GM21825 (cell line): ENCODE measurements at regions not wholly inside any gene's neighbourhood (a gene's known extent, or its start where the extent isn't known, plus 50 kb on each side); places are given as distances from the start of the nearest gene placed in this dataset.

Experiments used
- ATAC-seq: cut with Tn5 transposase; IDR thresholded peaks from one replicate; pipeline ENCODE4 v1.9.1; 2021; ENCODE audit warnings: mild to moderate bottlenecking, moderate library complexity; ENCODE audit not compliant: unreplicated experiment

DNA sequence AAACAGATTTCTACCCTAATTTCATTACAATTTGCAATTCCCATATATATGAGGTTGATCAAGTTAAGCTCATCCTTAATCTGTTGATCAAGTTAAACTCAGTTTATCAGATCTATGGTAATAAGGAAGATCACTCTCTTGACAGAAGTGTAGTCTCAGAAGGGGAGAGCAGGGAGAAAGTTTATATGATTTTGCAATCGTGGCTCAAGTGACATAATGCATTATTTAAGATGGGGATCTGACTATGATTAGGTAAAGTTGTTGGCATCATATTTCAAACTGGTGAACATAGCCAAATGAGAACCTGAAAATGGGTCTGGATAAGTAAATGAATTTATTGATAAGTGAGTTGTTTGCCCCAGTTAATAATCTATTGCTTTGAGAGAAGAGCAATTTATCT, 995.3 kb downstream of the OTOL1 start:
- ATAC-seq: no peak

- ATAC-seq: no peak
Observed at GRCh38 chr3:162492446-162493081, 996.0 kb downstream of the OTOL1 start.

DNA sequence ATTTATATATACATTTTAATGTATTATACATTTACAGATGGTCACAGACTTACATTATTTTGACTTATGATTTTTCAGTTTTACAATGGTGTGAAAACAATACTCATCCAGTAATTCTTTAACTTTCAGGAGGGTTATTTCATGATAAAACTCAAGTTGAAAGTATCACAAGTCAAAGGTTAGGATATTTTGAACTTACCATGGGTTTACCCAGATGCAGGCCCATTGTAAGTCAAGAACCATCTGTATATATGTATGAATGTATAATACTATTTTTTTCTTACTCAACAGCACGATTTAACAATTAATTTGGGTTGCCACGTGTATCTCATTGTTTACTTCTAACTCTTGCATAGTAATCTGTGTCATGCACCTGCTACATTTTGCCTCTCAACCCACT, 1002.0 kb downstream of the OTOL1 start:
- no peak for ATAC-seq

GRCh38 chr3:162507397-162507796, 1010.8 kb downstream of the OTOL1 start:
- no peak for ATAC-seq

GRCh38 chr3:162512488-162512887, 1015.9 kb downstream of the OTOL1 start:
- no peak for ATAC-seq

GRCh38 chr3:162517110-162517509, 1020.5 kb downstream of the OTOL1 start:
- ATAC-seq: no peak

GRCh38 chr3:162521669-162522068, 1025.1 kb downstream of the OTOL1 start:
- ATAC-seq: no peak

GRCh38 chr3:162525066-162525742, 1028.6 kb downstream of the OTOL1 start:
- ATAC-seq: no peak

GRCh38 chr3:162525771-162526170, 1029.2 kb downstream of the OTOL1 start:
- ATAC-seq: no peak

- ATAC-seq: no peak
Observed at GRCh38 chr3:162534431-162534830, 1037.8 kb downstream of the OTOL1 start.

- ATAC-seq: no peak
Observed at GRCh38 chr3:162538491-162538890, 1041.9 kb downstream of the OTOL1 start.

GRCh38 chr3:162538906-162539305, 1042.3 kb downstream of the OTOL1 start:
- no peak for ATAC-seq

- no peak for ATAC-seq
Observed at GRCh38 chr3:162540421-162540820, 1043.8 kb downstream of the OTOL1 start.

GRCh38 chr3:162541923-162542322, 1045.3 kb downstream of the OTOL1 start:
- no peak for ATAC-seq

DNA sequence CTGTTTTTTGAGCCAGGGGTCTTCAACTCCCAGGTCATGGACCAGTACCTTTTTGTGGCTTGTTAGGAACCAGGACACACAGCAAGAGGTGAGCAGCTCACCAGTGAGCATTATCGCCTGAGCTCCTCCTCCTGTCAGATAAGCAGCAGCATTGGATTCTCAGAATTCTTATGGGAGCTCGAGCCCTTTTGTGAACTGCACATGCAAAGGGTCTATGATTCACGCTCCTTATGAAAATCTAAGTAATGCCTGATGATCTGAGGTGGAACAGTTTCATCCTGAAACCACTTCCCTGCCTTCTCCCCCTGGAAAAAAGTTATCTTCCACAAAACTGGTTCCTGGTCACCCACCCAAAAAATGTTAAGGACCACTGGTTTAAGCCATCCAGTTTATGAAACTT, 1047.6 kb downstream of the OTOL1 start:
- no peak for ATAC-seq

DNA sequence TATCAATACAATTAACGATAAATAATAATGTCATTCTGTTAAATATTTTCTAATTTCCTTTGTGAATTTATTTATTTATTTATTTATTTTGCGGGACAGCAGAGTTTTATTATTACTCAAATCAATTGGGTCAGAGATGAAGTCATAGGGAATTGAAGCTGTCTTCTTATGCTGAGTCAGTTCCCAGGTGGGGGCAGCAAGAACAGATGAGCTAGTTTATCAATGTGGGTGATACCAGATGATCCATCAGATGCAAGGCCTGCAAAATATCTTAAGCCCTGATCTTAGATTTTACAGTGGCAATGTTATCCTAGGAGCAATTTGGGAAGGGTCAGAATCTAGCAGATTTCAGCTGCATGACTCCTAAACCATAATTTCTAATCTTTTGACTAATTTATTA, 1050.3 kb downstream of the OTOL1 start:
- no peak for ATAC-seq

- ATAC-seq: no peak
Observed at GRCh38 chr3:162547321-162547720, 1050.7 kb downstream of the OTOL1 start.

DNA sequence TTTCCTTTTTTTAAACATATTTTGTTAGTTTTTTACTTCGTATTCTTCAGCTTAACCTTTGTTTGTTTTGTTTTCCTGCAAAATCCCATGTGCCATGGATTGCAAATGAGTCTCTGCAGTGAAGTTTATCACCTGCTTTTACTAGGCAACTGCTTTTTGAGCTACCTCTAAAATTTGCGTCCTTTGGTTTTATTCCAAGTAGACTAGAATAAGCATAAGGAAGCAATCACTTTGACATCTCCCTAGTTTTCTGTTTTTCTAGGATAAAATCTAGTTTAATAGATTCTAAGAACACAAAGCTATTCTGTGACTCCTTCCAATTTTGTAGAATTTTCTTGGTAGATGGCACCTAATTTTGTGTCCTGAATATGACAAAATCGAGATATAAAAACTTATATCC, 1059.2 kb downstream of the OTOL1 start:
- ATAC-seq: no peak

- ATAC-seq: no peak
Observed at GRCh38 chr3:162558016-162558415, 1061.4 kb downstream of the OTOL1 start.

GRCh38 chr3:162568706-162569105, 1072.1 kb downstream of the OTOL1 start:
- ATAC-seq: no peak

GRCh38 chr3:162569314-162569713, 1072.7 kb downstream of the OTOL1 start:
- ATAC-seq: no peak

GRCh38 chr3:162584986-162585385, 1088.4 kb downstream of the OTOL1 start:
- no peak for ATAC-seq

DNA sequence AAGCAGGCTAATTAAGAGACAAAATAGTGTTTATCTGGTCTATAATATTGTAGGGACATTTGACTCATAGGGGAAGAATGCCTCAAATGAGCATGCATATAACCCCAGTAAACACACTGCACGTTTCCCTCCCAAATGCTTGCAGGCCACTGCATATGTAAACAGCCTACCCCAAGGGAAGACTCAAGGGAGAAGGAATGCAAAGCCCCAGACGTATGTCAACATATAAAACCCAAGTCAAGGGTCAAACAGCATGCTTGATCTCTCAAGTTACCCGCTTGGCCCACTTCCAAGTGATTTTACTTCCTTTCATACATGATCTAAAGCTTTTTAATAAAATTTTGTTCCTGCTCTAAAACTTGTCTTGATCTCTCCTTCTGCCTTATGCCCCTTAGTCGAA, 1090.0 kb downstream of the OTOL1 start:
- no peak for ATAC-seq
